ENCODE measurements at regions not wholly inside any gene's neighbourhood (a gene's known extent, or its start where the extent isn't known, plus 50 kb on each side); places are given as distances from the start of the nearest gene placed in this dataset.

- H3K27ac ChIP-seq = no peak overlapping the region
- TF ChIP-seq CTCF (conservative IDR thresholded peaks at IDR 0.05) (no peak), ZFX (IDR thresholded peaks at IDR 0.05) (no peak)
Observed at GRCh38 chr9:100959226-100959625, 69.3 kb upstream of the PLPPR1 start.

Measured in C4-2B (cell line).